Smooth muscle cell (in vitro differentiated cells): ENCODE measurements at regions not wholly inside any gene's neighbourhood (a gene's known extent, or its start where the extent isn't known, plus 50 kb on each side); places are given as distances from the start of the nearest gene placed in this dataset.

Experiments used
- DNase-seq: peaks from one replicate; lab custom pipeline; 2025; ENCODE audit not compliant: unreplicated experiment; lab: John Stamatoyannopoulos, UW
- H2AFZ ChIP-seq: fragments of 200-600 bp; sonication (generic); 2 replicates; pipeline ENCODE4 v1.6.0; 2016; ENCODE audit warnings: antibody characterized with exemption, low read depth, mild to moderate bottlenecking
- H3F3A ChIP-seq: fragments of 200-600 bp; sonication (generic); 2 replicates; pipeline ENCODE4 v1.6.0; 2017; ENCODE audit warnings: antibody characterized with exemption, low read depth
- H3K27ac ChIP-seq: fragments of 200-600 bp; sonication (generic); 2 replicates; pipeline ENCODE4 v1.5.1; 2016; ENCODE audit warnings: low read depth, mild to moderate bottlenecking
- H3K27me3 ChIP-seq: fragments of 200-600 bp; sonication (generic); 2 replicates; pipeline ENCODE4 v1.6.1; 2016; ENCODE audit warnings: low read depth, mild to moderate bottlenecking
- H3K36me3 ChIP-seq: fragments of 200-600 bp; sonication (generic); 2 replicates; pipeline ENCODE4 v1.5.1; 2016; ENCODE audit warnings: low read depth
- H3K4me1 ChIP-seq: fragments of 200-600 bp; sonication (generic); 2 replicates; pipeline ENCODE4 v1.5.1; 2016; ENCODE audit warnings: low read depth
- H3K4me2 ChIP-seq: fragments of 200-600 bp; sonication (generic); 2 replicates; pipeline ENCODE4 v1.6.0; 2016; ENCODE audit warnings: mild to moderate bottlenecking
- H3K4me3 ChIP-seq: fragments of 200-600 bp; sonication (generic); 2 replicates; pipeline ENCODE4 v1.5.1; 2016; ENCODE audit warnings: mild to moderate bottlenecking
- H3K79me2 ChIP-seq: fragments of 200-600 bp; sonication (generic); 2 replicates; pipeline ENCODE4 v1.6.0; 2016; ENCODE audit warnings: low read depth, mild to moderate bottlenecking
- H3K9ac ChIP-seq: fragments of 200-600 bp; sonication (generic); 2 replicates; pipeline ENCODE4 v1.6.0; 2016; ENCODE audit warnings: low read depth
- H3K9me3 ChIP-seq: fragments of 200-600 bp; sonication (generic); replicated peaks from 2 replicates; pipeline ENCODE4 v1.5.1; 2016; ENCODE audit warnings: low read depth
- H4K20me1 ChIP-seq: fragments of 200-600 bp; sonication (generic); 2 replicates; pipeline ENCODE4 v1.6.0; 2016; ENCODE audit warnings: low read depth
- CTCF ChIP-seq: fragments of 200-600 bp; sonication (generic); IDR thresholded peaks from 2 replicates; pipeline ENCODE4 v1.5.1; 2017; ENCODE audit warnings: borderline replicate concordance, mild to moderate bottlenecking, antibody characterized with exemption; ENCODE audit not compliant: insufficient read depth, poor library complexity, severe bottlenecking
- WGBS: methylation state at CpG from one replicate; pipeline ENCODE4 v1.1.7; 2016; ENCODE audit warnings: low lambda C conversion rate; 5-methylcytosine and 5-hydroxymethylcytosine counted together

GRCh38 chrX:63935835-63936234 is 150.8 kb upstream of the ARHGEF9 start:
- Histone ChIP-seq H3K4me3 (no peak overlapping the region), H3K27me3 (no peaks in the 10 kb centered on the region), H3K79me2 (no peaks in the 10 kb centered on the region), H3K9ac (no peak overlapping the region), H3K36me3 (no peaks in the 10 kb centered on the region), H3F3A (no peaks in the 10 kb centered on the region), H3K27ac (no peak overlapping the region), H2AFZ (no peak overlapping the region), H3K9me3 (no peaks in the 10 kb centered on the region), H4K20me1 (no peaks in the 10 kb centered on the region), H3K4me1 (no peaks in the 10 kb centered on the region), H3K4me2 (no peak overlapping the region)
- no peak for DNase-seq
- 88% methylated on average over 2 of the region's 2 CpGs for WGBS
- TF ChIP-seq CTCF: no peak

DNA sequence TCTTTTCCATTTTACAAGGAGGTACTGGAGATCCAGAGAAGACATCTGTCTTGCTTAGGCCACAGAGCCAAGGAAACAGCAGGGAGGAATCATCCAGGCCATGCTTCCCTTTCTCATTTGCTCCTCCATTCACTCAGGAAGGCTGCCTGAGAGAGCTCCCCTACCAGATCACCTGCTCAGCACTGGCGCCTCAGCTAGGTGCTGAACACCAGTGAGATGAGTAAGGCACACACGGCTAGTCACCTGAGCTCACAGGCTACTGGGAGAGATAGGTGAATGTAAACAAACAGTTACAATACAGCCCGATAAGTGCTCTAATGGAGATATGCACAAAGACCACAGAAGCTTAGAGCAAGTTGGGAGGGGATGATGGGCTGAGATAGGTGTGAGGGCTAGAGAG is 149.8 kb upstream of the ARHGEF9 start:
- Histone ChIP-seq H3K36me3 (no peaks in the 10 kb centered on the region), H3K4me3 (no peak overlapping the region), H3F3A (no peaks in the 10 kb centered on the region), H3K4me2 (no peak overlapping the region), H3K27me3 (no peaks in the 10 kb centered on the region), H3K4me1 (no peaks in the 10 kb centered on the region), H3K79me2 (no peaks in the 10 kb centered on the region), H2AFZ (no peak overlapping the region), H3K9me3 (no peaks in the 10 kb centered on the region), H3K9ac (no peak overlapping the region), H4K20me1 (no peaks in the 10 kb centered on the region), H3K27ac (no peak overlapping the region)
- DNase-seq: no peak
- WGBS: 53% methylated on average over 3 of the region's 3 CpGs
- no peak for TF ChIP-seq CTCF

GRCh38 chrX:63934160-63934559 is 149.1 kb upstream of the ARHGEF9 start:
- Histone ChIP-seq H3K4me1 (no peaks in the 10 kb centered on the region), H3K36me3 (no peaks in the 10 kb centered on the region), H2AFZ (no peak overlapping the region), H3K4me3 (no peak overlapping the region), H3K9me3 (no peaks in the 10 kb centered on the region), H3F3A (no peaks in the 10 kb centered on the region), H3K9ac (no peak overlapping the region), H3K4me2 (no peak overlapping the region), H3K27ac (no peak overlapping the region), H4K20me1 (no peaks in the 10 kb centered on the region), H3K79me2 (no peaks in the 10 kb centered on the region), H3K27me3 (no peaks in the 10 kb centered on the region)
- 33% methylated on average over 1 of the region's 1 CpG for WGBS
- no peak for TF ChIP-seq CTCF
- DNase-seq: no peak

DNA sequence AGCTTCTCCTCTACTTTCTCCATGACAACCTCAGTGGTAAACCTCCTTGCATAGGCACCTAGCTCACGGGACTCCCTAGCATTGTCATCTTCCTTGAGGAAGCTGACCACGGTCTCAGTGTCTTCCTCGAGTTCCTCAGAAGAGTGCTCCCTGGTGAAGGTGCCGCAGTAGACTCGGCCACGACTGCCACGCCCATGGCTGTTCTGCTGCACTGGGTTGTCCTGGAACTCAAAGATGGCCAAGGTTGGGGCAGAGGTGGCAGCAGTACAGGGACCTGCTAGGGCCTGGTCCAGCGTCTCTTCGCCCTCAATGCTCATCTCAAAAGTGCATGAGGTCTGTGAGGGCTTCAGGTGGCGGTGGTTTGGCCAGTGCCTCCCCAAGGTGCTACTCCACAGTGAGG is 147.9 kb upstream of the ARHGEF9 start:
- Histone ChIP-seq H3K4me2 (no peak overlapping the region), H3K4me1 (no peaks in the 10 kb centered on the region), H3K27me3 (no peaks in the 10 kb centered on the region), H3K4me3 (no peak overlapping the region), H3F3A (no peaks in the 10 kb centered on the region), H3K9me3 (no peaks in the 10 kb centered on the region), H3K36me3 (no peaks in the 10 kb centered on the region), H2AFZ (no peak overlapping the region), H3K27ac (no peak overlapping the region), H4K20me1 (no peaks in the 10 kb centered on the region), H3K79me2 (no peaks in the 10 kb centered on the region), H3K9ac (no peak overlapping the region)
- WGBS: 92% methylated on average over 10 of the region's 10 CpGs
- TF ChIP-seq CTCF: no peak
- DNase-seq: no peak
